GM19463 (cell line): ENCODE measurements at regions not wholly inside any gene's neighbourhood (a gene's known extent, or its start where the extent isn't known, plus 50 kb on each side); places are given as distances from the start of the nearest gene placed in this dataset.
"Not testable (repeated sequence)": the region's sequence is repeated elsewhere in the genome, so short reads cannot be mapped to it uniquely, and the experiment has no call there.

ENCODE experiments used
- ATAC-seq: cut with Tn5 transposase; IDR thresholded peaks from one replicate; pipeline ENCODE4 v1.9.1; 2021; ENCODE audit warnings: mild to moderate bottlenecking, moderate library complexity; ENCODE audit not compliant: unreplicated experiment

DNA sequence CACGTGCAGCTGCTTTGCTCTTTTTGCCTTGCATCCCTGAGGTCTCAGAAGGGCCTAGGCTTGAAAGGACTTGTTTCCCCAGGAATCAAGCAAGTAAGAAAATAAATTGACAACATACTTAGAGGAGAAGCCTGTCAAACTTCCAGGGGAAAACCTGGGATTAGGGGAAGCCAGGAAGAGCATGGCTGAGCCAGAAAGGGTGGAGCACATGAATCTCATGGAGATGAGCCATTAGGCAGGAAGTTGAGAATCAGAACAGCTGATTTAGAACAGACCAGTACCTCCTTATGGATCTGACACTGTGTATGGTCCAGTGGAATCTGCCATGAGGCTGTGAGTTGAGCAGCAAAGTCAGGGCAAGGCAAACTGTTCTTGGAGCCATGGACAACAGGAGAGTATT is 511.0 kb downstream of the RPIA start:
- ATAC-seq, result not testable (repeated sequence)

DNA sequence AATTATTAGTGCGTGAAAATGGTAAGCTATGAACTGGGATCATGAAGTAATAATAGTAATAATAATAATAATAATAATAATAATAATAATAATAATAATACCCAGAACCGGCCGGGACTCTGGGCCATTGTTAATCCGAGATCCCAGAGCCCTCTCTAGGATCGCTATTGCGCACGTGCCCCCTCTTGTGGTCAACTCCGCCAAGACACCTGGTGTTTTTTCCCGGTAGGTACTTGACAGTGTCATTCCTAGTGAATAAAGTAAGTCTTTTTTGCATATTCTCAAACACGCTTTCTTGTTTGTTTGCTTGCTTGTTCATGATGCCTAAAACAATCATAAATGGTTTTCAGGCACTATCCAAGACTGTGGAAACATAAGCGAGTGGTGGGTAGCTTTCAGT is 513.7 kb downstream of the RPIA start:
- ATAC-seq, result peak; percentile 63

DNA sequence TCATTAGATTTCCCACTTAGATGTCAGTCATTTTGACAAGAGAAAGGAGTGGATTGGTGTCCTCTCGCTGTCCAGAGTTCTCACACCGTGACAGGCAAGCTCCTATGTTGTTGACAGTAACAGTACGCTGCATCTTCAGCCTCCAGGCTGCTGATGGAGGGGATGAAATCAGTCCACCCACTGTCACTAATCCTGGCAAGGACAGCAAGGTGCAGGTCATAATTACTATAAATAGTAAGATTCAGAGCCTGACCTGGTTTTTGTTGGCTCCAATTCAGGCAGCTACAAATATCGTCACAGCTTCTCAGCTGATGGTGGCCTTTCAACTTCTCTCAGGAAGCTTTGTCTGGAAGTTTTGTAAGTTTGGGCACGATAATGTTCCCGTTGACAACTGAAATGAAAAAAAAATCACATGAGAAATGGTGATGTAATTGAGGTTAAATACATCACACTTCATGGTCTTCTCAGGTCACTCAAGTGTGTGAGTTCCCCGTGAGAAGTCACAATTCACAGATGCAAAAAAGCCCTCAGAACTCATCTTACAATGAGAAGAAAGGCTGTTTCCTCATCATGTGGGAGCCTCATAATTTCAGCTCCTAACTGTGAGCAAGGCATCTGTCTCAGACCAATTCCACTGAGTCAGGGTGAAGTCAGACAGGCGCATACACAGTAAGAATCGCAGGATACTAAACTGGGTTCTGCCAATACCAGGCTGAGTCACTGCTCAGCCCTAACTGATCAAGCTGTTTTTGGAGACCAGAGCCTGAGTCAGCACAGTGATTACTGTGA is 516.9 kb downstream of the RPIA start:
- not testable (repeated sequence) for ATAC-seq

DNA sequence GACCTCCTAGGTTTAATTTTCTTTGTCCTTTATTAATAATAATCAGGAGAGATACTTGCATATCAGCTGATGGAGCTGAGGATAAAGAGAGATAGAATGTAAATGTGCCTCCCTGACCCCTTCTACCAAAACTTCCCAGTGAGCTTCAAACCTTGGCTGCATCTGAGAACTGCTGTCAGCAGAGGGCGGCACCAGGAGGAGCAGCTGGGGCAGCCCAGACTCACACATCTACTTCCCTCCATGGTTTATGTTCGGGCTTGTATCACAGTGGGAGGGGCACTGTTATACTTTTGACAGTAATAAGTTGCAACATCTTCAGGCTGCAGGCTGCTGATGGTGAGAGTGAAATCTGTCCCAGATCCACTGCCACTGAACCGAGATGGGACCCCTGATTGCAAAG is 521.7 kb downstream of the RPIA start:
- peak; percentile 53 for ATAC-seq

DNA sequence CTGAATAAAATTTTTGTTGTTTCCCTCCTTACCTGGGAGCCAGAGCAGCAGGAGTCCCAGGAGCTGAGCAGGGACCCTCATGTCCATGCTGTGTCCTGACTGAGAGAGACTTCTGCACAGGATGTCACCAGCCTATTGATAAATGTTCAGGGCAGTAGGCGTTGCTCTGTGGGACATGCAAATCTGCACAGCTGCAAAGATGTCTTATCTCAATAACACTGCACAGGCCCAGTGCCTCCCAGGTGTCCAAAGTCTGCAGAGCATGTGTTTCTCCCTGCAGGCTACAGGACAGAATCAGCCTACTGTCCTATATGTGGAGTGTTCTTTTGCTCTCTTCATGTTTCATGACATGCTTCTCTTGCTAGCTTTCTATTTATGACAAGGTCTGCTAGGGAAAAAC is 522.3 kb downstream of the RPIA start:
- peak; percentile 51 for ATAC-seq

DNA sequence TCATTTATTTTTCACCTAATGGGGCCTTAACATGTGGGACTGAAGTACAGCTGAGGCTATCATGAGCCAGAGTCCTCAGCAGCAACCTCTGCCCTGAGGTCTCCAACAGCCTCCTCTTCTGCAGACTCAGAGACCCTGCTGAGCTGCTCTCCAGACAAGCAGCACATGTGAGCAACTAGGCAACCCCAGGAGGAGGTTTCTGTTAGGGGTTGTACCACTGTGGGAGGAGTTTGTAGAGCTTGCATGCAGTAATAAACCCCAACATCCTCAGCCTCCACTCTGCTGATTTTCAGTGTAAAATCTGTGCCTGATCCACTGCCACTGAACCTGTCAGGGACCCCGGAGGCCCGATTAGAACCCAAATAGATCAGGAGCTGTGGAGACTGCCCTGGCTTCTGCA is 530.0 kb downstream of the RPIA start:
- ATAC-seq, result not testable (repeated sequence)

DNA sequence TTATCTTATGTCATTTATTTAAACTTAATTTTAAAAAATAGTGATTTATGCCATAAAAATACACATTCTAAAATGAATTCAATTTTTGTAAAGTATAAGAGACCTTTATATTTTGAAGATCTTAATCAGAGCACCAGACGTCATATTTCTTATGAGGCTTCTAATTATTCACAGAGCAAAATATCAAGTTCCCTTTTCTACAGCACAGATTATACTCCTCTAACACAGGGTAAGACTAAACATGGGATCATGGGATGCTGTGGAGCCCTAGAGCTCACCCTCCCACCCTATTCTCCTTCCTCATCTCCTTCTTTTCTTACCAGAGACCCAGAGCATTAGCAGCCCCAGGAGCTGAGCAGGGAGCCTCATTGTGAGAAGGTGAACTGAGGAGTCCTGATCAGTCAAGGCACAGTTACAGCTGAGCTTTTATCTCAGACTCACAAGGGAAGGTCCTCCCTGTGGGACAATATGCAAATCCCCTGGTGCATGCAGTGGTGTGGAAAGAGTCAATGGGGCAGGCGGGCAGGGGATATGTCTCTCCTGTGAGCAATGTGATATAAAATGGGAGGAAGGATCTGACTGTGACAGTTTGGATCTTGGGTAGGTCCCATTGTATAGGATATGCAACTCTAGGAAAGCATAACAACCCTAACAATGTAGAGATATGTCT is 530.7 kb downstream of the RPIA start:
- not testable (repeated sequence) for ATAC-seq

DNA sequence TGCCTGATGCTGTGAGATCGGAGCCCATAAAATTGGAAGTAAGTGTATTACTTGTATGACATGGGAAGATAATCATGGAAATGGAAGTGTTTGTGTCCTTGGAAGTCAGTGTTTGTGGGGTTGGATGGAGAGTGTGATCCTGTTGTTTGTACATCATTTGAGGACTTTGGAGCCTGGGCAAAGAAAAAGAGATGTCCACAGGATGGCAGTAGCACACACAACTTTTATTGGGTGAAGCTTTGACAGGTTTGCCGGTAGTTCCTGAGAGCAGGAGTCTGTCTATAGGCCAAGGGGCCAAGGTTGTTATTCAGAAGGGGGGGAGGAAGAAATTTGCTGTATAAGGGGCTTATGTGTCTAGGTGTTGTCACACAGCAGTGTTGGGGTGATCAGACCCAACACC is 533.3 kb downstream of the RPIA start:
- ATAC-seq, result not testable (repeated sequence)

DNA sequence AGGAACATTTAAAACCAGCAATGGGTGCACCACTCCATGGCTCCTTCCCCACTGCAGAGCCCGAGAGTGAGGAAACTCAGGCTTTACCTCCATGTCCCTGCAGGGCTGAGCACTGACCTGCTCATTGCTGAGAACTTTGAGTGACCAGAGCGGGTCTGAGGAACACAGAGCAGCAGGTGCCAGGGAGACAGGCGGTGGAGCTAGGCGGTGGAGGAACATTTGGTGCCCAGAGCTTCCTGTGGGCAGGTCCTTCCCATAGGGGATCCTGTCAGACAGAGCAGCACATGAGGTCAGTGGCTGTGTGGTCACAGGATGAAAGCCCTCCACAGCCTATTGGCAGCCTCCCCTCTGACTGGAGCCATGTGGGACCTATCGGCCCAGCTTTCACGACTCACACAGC is 538.5 kb downstream of the RPIA start:
- not testable (repeated sequence) for ATAC-seq

DNA sequence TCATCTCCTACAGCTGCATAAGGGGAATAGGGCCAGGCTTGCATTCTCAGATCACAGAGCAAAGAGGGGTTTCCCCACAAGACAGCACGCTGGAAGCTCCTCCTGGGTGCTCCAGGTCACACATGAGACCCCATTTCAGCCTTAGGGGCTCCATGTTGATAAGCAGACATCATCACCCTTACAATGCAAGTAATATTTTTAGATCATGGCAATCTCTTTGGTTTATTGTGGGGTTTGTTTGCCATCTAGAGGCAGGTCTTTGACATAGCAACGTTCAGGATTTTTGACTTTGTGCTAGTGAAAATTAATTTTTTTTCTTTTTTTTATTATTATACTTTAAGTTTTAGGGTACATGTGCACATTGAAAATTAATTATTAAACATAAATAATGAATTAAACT is 539.8 kb downstream of the RPIA start:
- ATAC-seq, result not testable (repeated sequence)

DNA sequence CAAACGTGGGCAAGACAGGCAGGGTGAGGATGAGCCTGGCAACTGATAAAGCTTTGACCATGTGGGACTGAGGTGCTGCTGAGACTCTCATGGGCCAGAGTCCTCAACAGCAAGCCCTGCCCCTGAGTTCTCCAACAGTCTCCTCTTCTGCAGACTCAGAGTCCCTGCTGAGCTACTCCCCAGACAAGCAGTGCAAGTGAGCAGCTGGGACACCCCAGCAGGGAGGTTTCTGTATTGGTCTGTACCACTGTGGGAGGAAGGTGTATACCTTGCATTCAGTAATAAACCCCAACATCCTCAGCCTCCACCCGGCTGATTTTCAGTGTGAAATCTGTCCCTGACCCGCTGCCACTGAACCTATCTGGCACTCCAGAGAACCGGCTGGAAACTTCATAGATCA is 542.5 kb downstream of the RPIA start:
- ATAC-seq, result not testable (repeated sequence)

DNA sequence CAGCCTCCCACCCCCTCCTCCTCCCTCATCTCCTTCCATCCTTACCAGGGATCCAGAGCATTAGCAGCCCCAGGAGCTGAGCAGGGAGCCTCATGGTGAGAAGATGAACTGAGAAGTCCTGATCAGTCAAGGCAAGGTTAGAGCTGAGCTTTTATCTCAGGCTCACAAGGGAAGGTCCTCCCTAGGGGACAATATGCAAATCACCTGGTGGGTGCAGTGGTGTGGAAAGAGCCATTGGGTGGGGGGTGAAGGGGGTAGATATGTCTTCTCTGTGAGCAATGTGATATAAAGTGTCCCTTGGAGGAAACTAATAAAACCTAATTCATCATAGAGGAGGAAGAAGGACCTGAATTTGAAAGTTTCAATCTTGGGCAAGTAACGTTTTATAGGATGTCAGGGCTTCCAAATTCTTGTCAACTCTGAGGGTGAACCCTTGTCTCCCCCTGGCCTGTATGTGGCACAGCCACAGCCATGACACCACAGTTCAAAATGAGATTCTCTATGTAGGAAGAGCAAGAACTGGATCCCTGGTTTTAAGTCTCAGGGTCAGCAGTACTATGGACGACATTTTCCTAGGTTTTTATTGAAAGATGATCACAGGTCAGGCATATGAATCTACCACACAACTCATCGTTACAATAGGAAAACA is 543.5 kb downstream of the RPIA start:
- ATAC-seq, result not testable (repeated sequence)

DNA sequence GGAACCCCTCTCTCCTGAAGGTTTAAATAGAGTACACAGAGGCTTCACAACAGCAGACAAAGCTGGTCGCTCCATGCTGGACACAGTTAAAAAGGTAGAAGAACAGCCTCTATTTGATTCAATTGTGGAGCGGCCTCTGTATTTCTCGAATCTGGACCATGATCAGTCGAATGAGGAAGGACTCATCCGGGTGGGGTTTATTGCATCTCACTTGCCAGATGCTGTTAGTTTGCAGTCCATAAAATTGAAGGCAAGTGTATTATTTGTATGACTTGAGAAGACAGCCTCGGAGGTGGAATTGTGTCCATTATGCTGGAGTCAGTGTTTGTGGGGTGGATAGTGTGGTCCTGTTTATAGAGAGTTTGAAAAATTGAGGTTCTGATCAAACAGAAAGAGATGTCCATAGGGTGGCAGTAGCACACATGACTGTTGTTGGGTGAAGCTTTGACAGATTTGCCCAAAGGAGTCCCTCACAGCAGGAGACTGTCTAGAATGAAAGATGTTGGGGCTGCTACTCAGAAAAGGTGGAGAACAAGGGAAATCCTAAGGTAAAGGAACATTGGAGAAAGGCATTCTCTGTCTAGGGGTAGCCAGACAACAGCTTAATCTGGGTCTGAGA is 545.5 kb downstream of the RPIA start:
- not testable (repeated sequence) for ATAC-seq

DNA sequence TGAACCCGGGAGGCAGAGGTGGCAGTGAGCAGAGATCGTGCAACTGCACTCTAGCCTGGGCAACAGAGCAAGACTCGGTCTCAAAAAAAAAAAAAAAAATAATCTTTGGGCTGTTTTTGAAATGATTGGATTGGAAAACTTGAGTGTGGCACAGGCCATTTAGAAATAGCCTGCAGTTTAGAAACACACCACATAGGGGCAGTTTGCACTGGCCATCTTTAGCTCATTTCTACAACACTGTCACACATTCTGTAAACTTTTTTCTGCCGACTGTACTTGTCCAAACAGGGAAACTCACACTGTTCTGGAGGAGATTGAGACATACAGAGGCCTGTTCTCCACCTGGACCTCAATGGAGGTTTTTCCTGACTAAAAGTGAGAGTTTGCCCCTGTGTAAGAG is 546.3 kb downstream of the RPIA start:
- ATAC-seq, result not testable (repeated sequence)

DNA sequence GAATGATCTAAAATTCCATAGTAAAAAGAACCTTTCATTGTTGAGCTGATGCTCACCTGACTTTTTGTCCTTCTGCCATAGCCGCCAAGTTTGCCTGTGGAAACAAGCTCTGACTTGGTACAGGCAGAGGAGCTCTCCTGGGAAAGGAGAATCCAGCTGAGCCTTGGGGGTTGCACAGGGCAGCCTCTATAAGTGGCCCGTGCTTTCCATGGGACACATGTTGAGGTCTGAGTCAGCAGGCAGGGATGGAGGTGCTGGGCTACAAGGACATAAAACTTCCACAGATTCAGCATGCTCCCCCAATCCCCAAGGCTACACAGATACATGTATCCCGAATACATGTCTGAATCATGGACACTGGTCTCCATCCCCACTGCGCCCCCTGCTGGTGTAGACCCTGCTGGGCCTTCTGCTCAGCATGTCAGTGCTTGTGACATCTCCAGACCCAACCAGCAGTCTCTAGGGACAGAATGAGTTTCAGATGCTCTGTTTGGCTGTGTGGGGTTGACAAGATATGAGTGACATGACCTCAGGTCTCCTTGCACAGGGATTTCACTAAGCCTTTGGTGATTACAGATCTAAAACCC is 551.7 kb downstream of the RPIA start:
- peak; percentile 99 for ATAC-seq

DNA sequence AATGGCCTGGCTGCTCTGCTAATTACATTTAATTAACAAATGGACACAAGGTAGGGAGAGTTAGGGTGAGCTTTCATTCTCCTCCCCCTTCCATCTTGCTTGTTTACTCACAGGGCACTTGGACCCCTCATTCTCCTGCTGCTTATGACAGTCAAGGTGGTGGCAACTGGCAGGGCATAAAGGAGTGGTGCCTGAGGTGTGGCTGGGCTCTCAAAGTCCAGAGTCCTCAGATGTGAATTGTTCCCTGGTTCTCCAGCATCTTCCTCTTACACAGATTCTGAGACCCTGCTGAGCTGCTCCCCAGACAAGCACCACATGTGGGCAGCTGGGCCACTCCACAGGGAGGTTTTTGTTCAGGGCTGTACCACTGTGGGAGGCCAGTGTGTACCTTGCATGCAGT is 552.9 kb downstream of the RPIA start:
- ATAC-seq, result not testable (repeated sequence)

DNA sequence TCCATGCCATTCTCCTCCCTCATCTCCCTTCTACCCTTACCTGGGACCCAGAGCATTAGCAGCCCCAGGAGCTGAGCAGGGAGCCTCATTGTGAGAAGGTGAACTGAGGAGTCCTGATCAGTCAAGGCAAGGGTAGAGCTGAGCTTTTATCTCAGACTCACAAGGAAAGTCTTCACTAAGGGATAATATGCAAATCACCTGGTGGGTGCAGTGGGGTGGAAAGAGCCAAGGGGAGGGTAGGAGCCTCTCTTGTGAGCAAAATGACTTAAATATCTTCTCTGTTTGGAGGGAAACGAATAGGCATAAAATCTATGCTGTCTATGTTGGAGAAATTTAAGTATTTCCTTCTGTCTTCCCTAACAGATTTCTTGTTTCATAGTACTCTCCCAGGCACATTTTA is 554.0 kb downstream of the RPIA start:
- ATAC-seq, result not testable (repeated sequence)

DNA sequence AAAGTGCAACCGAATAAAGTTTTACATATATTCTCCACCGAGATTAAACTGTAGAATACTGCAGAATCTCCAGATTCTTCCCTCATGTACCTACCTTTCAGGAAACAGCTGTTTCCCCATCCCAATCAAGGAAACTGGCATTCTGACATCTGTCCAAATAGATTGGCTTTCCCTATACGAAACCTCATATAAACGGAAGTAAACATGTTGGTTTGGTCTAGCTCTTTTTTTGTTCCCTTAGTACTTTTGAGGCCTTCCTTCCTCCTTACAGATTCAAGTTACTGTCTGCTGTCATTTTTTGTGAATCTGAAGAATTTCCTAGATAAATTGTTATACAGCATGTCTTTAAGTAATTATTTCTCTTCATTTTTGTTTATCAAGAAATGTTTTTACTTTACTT is 554.6 kb downstream of the RPIA start:
- ATAC-seq, result not testable (repeated sequence)

DNA sequence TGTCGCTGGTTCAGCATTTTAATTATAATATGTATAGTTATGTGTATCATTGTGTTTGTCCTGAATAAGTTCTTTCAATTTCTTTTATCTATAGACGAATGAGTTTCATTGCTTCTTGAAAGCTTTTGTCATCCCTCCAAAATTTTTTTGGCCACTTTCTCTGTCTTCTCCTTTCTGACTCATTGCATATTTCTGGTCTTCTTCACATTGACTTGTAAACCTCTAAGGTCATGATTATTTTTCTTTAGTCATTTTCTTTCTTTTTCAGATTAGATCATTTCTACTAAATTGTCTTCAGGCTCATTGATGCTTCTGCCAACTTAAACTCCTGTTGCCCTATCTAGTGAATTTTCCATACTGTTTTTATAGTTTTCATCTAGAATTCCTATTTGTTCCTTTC is 555.1 kb downstream of the RPIA start:
- ATAC-seq, result not testable (repeated sequence)

DNA sequence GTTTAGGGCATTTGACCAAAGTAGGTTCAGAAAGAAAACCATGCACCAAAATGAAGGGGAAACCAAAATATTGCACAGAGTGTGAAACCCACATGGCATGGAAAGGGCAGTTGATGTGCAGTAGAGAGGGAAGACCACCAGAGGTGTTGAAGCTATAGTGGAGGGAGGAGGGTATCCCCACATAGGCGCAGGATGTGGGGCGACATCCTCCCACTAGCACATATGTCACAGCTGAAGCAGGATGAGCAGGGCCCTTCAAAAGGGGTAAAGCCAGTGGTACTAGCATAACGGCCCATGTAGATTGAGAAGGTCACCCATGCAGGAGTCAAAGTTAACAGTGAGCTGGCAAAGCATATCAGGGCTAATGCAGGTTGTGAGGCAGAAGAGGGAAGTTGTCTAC is 563.5 kb downstream of the RPIA start:
- ATAC-seq, result not testable (repeated sequence)

DNA sequence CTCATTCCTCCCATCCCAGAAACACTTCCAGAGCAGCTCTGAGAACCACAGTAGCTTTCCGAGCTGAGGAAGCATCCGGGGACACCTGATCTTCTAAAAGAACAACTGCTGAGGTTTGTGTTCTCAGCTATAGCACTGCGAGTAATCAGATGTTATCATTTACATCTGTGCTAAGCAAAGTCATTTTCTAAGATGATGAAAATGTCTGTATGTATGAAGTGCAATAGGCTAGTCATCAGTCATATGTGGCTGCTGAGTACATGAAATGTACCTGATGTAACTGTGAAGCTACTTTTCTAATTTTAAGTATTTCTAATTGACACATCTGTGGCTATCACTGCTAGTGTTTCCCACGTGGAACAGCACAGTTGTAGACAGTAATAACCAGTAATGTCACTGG is 582.0 kb downstream of the RPIA start:
- not testable (repeated sequence) for ATAC-seq
